ENCODE measurements at regions not wholly inside any gene's neighbourhood (a gene's known extent, or its start where the extent isn't known, plus 50 kb on each side); places are given as distances from the start of the nearest gene placed in this dataset.

- no peak overlapping the region for H2BK120ac ChIP-seq (ENCODE audit: low read depth, low read length)
- CTCF ChIA-PET, result no interaction called here
- H3K14ac ChIP-seq (replicated peaks; ENCODE audit: low read depth, low read length), result no peak overlapping the region
- no peak overlapping the region for H3K23ac ChIP-seq (ENCODE audit: low read depth, low read length)
- H3K27ac ChIP-seq (ENCODE audit: insufficient read depth, low read length), result no peak overlapping the region
- intact Hi-C loops (cut with micrococcal nuclease), result no loop called here
- H4K20me1 ChIP-seq (ENCODE audit: insufficient read depth, low read length), result no peaks in the 10 kb centered on the region
- no peaks in the 10 kb centered on the region for H3K36me3 ChIP-seq (ENCODE audit: control insufficient read depth, insufficient read depth, low read length)
- H3K9ac ChIP-seq (ENCODE audit: low read depth, low read length), result no peak overlapping the region
- H3K4me3 ChIP-seq (ENCODE audit: insufficient read depth, low read depth, low read length), result no peak overlapping the region
- TF ChIP-seq CTCF (conservative IDR thresholded peaks at IDR 0.05; ENCODE audit: low read depth, low read length) (no peak), USF2 (IDR thresholded peaks at IDR 0.05; ENCODE audit: low read depth, low read length) (no peak), BHLHE40 (IDR thresholded peaks at IDR 0.05; ENCODE audit: low read depth, low read length) (no peak), RFX5 (IDR thresholded peaks at IDR 0.05; ENCODE audit: low read depth, low read length) (no peak), POLR2A (IDR thresholded peaks at IDR 0.05; ENCODE audit: low read depth, low read length) (no peak), NFE2L2 (IDR thresholded peaks at IDR 0.05; ENCODE audit: low read depth, low read length) (no peak), MAFK (IDR thresholded peaks at IDR 0.05; ENCODE audit: low read depth, low read length) (no peak)
- WGBS, 2 experiments (ENCODE audit: extremely low coverage in 2 of 2, insufficient read length in 1 of 2), result no CpG with 5 or more reads among the region's 5 CpGs
- H3K4me2 ChIP-seq (ENCODE audit: low read depth, low read length), result no peak overlapping the region
- H4K8ac ChIP-seq (ENCODE audit: low read depth in 2 of 2, low read length in 2 of 2), result no peak overlapping the region
- no peaks in the 10 kb centered on the region for H3K27me3 ChIP-seq (ENCODE audit: control insufficient read depth, insufficient read depth, low read length)
- H4K91ac ChIP-seq (ENCODE audit: insufficient read depth, low read depth, low read length), result no peak overlapping the region
- no peak overlapping the region for H4K5ac ChIP-seq (ENCODE audit: low read depth, low read length)
- dilution Hi-C loops (cut with HindIII; ENCODE audit: low sequenced_read_pairs, unreplicated experiment), result no loop called here
- H3K4ac ChIP-seq (ENCODE audit: low read depth, low read length), result no peak overlapping the region
- no peak for ATAC-seq (ENCODE audit: low read depth)
- no peaks in the 10 kb centered on the region for H3K4me1 ChIP-seq (ENCODE audit: control insufficient read depth, insufficient read depth, low read length)
- in situ Hi-C loops (cut with MboI; ENCODE audit: low sequenced_read_pairs), result no loop called here
- no peak overlapping the region for H2AK5ac ChIP-seq (ENCODE audit: low read depth, low read length)
- H3K79me1 ChIP-seq (ENCODE audit: low read depth in 1 of 2, low read length in 2 of 2), result no peaks in the 10 kb centered on the region
- DNase-seq, result no peak
- no peaks in the 10 kb centered on the region for H3K9me1 ChIP-seq (ENCODE audit: insufficient read depth, low read length)
- H2BK20ac ChIP-seq (ENCODE audit: low read depth, low read length), result no peak overlapping the region
- no peak overlapping the region for H2AFZ ChIP-seq (replicated peaks; ENCODE audit: low read length, poor library complexity)
- POLR2A ChIA-PET (ENCODE audit: unreplicated experiment), result no interaction called here
- no peak overlapping the region for H3K18ac ChIP-seq (ENCODE audit: low read depth, low read length)
- H2AK9ac ChIP-seq (replicated peaks; ENCODE audit: low read depth, low read length, poor library complexity), result no peak overlapping the region
- H3K56ac ChIP-seq (ENCODE audit: extremely low read depth, insufficient read depth, low read length), result no peak overlapping the region
- H3K9me3 ChIP-seq (ENCODE audit: control insufficient read depth, insufficient read depth, low read length), result peaks cover 4% of the 10 kb centered on the region
- no TSS peak for BruUV-seq (replicated peaks)
- no peak overlapping the region for H2BK15ac ChIP-seq (ENCODE audit: low read depth, low read length)
- H2BK5ac ChIP-seq (ENCODE audit: low read depth, low read length, poor library complexity, severe bottlenecking), result no peak overlapping the region
These were observed 150.1 kb upstream of the NTRK2 start for GRCh38 chr9:84519413-84519812.

Measured in IMR-90 (cell line).